ENCODE measurements at regions not wholly inside any gene's neighbourhood (a gene's known extent, or its start where the extent isn't known, plus 50 kb on each side); places are given as distances from the start of the nearest gene placed in this dataset.

GRCh38 chr11:134938212-134938611 is 526.2 kb upstream of the B3GAT1 start:
- no peak for TF ChIP-seq CTCF (IDR thresholded peaks at IDR 0.05; ENCODE audit: low read depth, low read length)
- no peak for TF ChIP-seq EZH2phosphoT487 (IDR thresholded peaks at IDR 0.05; ENCODE audit: low read depth)
